ENCODE measurements at regions not wholly inside any gene's neighbourhood (a gene's known extent, or its start where the extent isn't known, plus 50 kb on each side); places are given as distances from the start of the nearest gene placed in this dataset.

- WGBS (ENCODE audit: insufficient coverage, insufficient read length): no CpG with 5 or more reads among the region's 16 CpGs
- DNase-seq (ENCODE audit: low read depth, low spot score): no peak
- H3K4me3 ChIP-seq (ENCODE audit: low read length): no peak overlapping the region
- H3K36me3 ChIP-seq (ENCODE audit: control insufficient read depth, insufficient read depth, low read length): no peaks in the 10 kb centered on the region
- no peaks in the 10 kb centered on the region for H3K27me3 ChIP-seq (ENCODE audit: control insufficient read depth, insufficient read depth, low read length)
- no peaks in the 10 kb centered on the region for H3K9me3 ChIP-seq (ENCODE audit: control insufficient read depth, insufficient read depth, low read length)
- no peaks in the 10 kb centered on the region; the same call in 1 of the 2 replicates for H3K4me1 ChIP-seq (ENCODE audit: control insufficient read depth, insufficient read depth, low read length)
- H3K27ac ChIP-seq (ENCODE audit: low read length): no peak overlapping the region
These were observed 50.5 kb downstream of the RGS12 start for GRCh38 chr4:3343358-3343757.

DNA sequence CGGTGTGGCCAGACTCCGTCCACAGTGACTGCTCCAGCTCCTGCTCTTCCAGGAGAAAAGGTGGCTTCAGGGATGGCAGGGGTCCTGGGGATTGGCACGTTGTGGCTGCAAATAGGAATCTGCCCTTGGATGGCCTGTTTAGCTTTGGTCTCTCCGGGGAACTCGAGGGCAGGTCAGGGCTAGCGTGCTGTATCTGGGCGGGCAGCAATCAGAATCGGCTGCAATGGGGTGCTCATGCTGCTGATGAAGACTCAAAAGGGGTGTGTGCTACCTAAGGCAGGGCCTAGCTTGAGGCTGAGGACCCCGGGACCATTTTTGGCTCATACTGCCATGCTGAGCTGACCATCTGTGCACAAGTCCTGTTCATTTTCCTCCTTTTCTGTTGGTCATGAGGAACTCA, 51.3 kb downstream of the RGS12 start:
- no peak overlapping the region for H3K27ac ChIP-seq (ENCODE audit: low read length)
- H3K36me3 ChIP-seq (ENCODE audit: control insufficient read depth, insufficient read depth, low read length): no peaks in the 10 kb centered on the region
- H3K9me3 ChIP-seq (ENCODE audit: control insufficient read depth, insufficient read depth, low read length): no peaks in the 10 kb centered on the region
- no peak for DNase-seq (ENCODE audit: low read depth, low spot score)
- no peaks in the 10 kb centered on the region for H3K27me3 ChIP-seq (ENCODE audit: control insufficient read depth, insufficient read depth, low read length)
- H3K4me1 ChIP-seq (ENCODE audit: control insufficient read depth, insufficient read depth, low read length): no peaks in the 10 kb centered on the region; the same call in 1 of the 2 replicates
- WGBS (ENCODE audit: insufficient coverage, insufficient read length): no CpG with 5 or more reads among the region's 9 CpGs
- no peak overlapping the region for H3K4me3 ChIP-seq (ENCODE audit: low read length)

GRCh38 chr4:3344596-3344995, 51.8 kb downstream of the RGS12 start:
- DNase-seq (ENCODE audit: low read depth, low spot score): no peak
- Histone ChIP-seq H3K4me3 (ENCODE audit: low read length) (no peak overlapping the region), H3K27ac (ENCODE audit: low read length) (no peak overlapping the region), H3K4me1 (ENCODE audit: control insufficient read depth, insufficient read depth, low read length) (no peaks in the 10 kb centered on the region; the same call in 1 of the 2 replicates), H3K27me3 (ENCODE audit: control insufficient read depth, insufficient read depth, low read length) (no peaks in the 10 kb centered on the region), H3K9me3 (ENCODE audit: control insufficient read depth, insufficient read depth, low read length) (no peaks in the 10 kb centered on the region), H3K36me3 (ENCODE audit: control insufficient read depth, insufficient read depth, low read length) (no peaks in the 10 kb centered on the region)
- no CpG with 5 or more reads among the region's 4 CpGs for WGBS (ENCODE audit: insufficient coverage, insufficient read length)

- H3K9me3 ChIP-seq (ENCODE audit: control insufficient read depth, insufficient read depth, low read length): no peaks in the 10 kb centered on the region
- no peak overlapping the region for H3K27ac ChIP-seq (ENCODE audit: low read length)
- H3K36me3 ChIP-seq (ENCODE audit: control insufficient read depth, insufficient read depth, low read length): no peaks in the 10 kb centered on the region
- no peaks in the 10 kb centered on the region for H3K27me3 ChIP-seq (ENCODE audit: control insufficient read depth, insufficient read depth, low read length)
- H3K4me1 ChIP-seq (ENCODE audit: control insufficient read depth, insufficient read depth, low read length): no peaks in the 10 kb centered on the region
- DNase-seq (ENCODE audit: low read depth, low spot score): no peak
- no CpG with 5 or more reads among the region's 5 CpGs for WGBS (ENCODE audit: insufficient coverage, insufficient read length)
- H3K4me3 ChIP-seq (ENCODE audit: low read length): no peak overlapping the region
These were observed 52.6 kb downstream of the RGS12 start for GRCh38 chr4:3345384-3345783.

GRCh38 chr4:3346146-3346545, 53.3 kb downstream of the RGS12 start:
- Histone ChIP-seq H3K27me3 (ENCODE audit: control insufficient read depth, insufficient read depth, low read length) (no peaks in the 10 kb centered on the region), H3K36me3 (ENCODE audit: control insufficient read depth, insufficient read depth, low read length) (no peaks in the 10 kb centered on the region), H3K9me3 (ENCODE audit: control insufficient read depth, insufficient read depth, low read length) (no peaks in the 10 kb centered on the region), H3K27ac (ENCODE audit: low read length) (no peak overlapping the region), H3K4me3 (ENCODE audit: low read length) (no peak overlapping the region), H3K4me1 (ENCODE audit: control insufficient read depth, insufficient read depth, low read length) (no peaks in the 10 kb centered on the region)
- no CpG with 5 or more reads among the region's 4 CpGs for WGBS (ENCODE audit: insufficient coverage, insufficient read length)
- DNase-seq (ENCODE audit: low read depth, low spot score): peak; percentile 54

DNA sequence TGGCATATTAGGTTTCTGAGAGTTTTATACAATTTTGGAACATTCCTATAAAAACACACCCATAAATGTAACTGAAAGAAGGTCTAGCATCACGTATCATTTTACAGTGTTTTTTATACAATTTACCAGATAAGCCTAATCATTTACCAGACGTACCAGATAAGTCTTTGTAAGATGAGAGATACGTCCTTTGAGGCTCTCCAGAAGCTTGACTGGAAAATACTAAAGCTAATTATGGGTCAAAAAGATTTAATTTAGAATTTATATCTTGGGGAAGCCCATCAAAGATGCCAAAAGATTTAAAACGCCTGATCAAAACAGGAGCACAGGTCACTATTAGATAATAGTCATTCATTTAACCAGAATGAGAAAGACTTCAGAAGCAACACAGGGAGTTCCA, 55.0 kb downstream of the RGS12 start:
- H3K27me3 ChIP-seq (ENCODE audit: control insufficient read depth, insufficient read depth, low read length): no peaks in the 10 kb centered on the region
- H3K27ac ChIP-seq (ENCODE audit: low read length): no peak overlapping the region
- no peak overlapping the region for H3K4me3 ChIP-seq (ENCODE audit: low read length)
- no peaks in the 10 kb centered on the region for H3K36me3 ChIP-seq (ENCODE audit: control insufficient read depth, insufficient read depth, low read length)
- no peaks in the 10 kb centered on the region for H3K4me1 ChIP-seq (ENCODE audit: control insufficient read depth, insufficient read depth, low read length)
- WGBS (ENCODE audit: insufficient coverage, insufficient read length): no CpG with 5 or more reads among the region's 4 CpGs
- H3K9me3 ChIP-seq (ENCODE audit: control insufficient read depth, insufficient read depth, low read length): no peaks in the 10 kb centered on the region
- DNase-seq (ENCODE audit: low read depth, low spot score): no peak

DNA sequence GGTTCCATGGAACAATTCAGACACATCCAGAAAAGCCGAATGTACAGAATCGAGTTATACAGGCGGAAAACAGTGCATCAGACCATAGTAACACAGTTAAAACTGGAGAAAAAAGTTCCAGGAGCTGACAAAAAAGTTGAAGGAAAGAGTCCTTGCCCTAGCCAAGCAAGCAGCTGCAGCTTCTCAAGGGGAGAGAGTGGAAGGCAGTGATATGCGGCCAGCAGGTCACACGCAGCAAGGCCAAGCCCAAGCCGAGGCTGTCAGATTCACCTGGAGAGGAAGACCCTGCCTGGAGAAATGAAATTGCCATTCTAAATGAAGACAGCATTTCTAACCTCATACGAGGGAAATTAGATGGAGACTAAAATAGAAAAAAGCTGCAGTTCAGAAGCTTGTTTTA, 55.8 kb downstream of the RGS12 start:
- Histone ChIP-seq H3K27me3 (ENCODE audit: control insufficient read depth, insufficient read depth, low read length) (no peaks in the 10 kb centered on the region), H3K36me3 (ENCODE audit: control insufficient read depth, insufficient read depth, low read length) (no peaks in the 10 kb centered on the region), H3K4me1 (ENCODE audit: control insufficient read depth, insufficient read depth, low read length) (no peaks in the 10 kb centered on the region), H3K9me3 (ENCODE audit: control insufficient read depth, insufficient read depth, low read length) (no peaks in the 10 kb centered on the region), H3K4me3 (ENCODE audit: low read length) (no peak overlapping the region), H3K27ac (ENCODE audit: low read length) (no peak overlapping the region)
- no peak for DNase-seq (ENCODE audit: low read depth, low spot score)
- no CpG with 5 or more reads among the region's 7 CpGs for WGBS (ENCODE audit: insufficient coverage, insufficient read length)

DNA sequence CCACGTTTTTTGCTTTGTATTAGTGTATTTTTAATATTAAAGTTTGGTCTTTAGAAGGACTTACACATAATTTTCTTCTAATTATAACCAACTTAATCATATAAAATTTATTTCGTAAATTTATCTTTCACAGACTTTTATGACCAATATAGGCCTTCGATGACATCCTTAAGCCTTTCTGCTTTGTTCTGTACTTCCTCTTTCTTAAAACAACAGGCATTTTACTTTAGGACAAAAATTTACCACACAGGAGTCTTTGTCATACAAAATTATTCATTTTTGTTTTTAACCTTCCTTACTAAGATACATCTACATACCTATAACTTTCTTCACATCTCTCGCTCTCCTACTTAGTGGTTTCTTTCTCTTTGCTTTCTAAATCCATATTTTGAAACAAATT, 56.3 kb downstream of the RGS12 start:
- no peaks in the 10 kb centered on the region for H3K9me3 ChIP-seq (ENCODE audit: control insufficient read depth, insufficient read depth, low read length)
- H3K36me3 ChIP-seq (ENCODE audit: control insufficient read depth, insufficient read depth, low read length): no peaks in the 10 kb centered on the region
- no peak overlapping the region for H3K27ac ChIP-seq (ENCODE audit: low read length)
- no peaks in the 10 kb centered on the region for H3K4me1 ChIP-seq (ENCODE audit: control insufficient read depth, insufficient read depth, low read length)
- no peaks in the 10 kb centered on the region for H3K27me3 ChIP-seq (ENCODE audit: control insufficient read depth, insufficient read depth, low read length)
- H3K4me3 ChIP-seq (ENCODE audit: low read length): no peak overlapping the region
- no peak for DNase-seq (ENCODE audit: low read depth, low spot score)
- 100% methylated on average over 3 of the region's 4 CpGs for WGBS (ENCODE audit: insufficient coverage, insufficient read length)

- Histone ChIP-seq H3K27me3 (ENCODE audit: control insufficient read depth, insufficient read depth, low read length) (no peaks in the 10 kb centered on the region), H3K36me3 (ENCODE audit: control insufficient read depth, insufficient read depth, low read length) (no peaks in the 10 kb centered on the region), H3K9me3 (ENCODE audit: control insufficient read depth, insufficient read depth, low read length) (no peaks in the 10 kb centered on the region), H3K4me3 (ENCODE audit: low read length) (no peak overlapping the region), H3K4me1 (ENCODE audit: control insufficient read depth, insufficient read depth, low read length) (no peaks in the 10 kb centered on the region), H3K27ac (ENCODE audit: low read length) (no peak overlapping the region)
- DNase-seq (ENCODE audit: low read depth, low spot score): no peak
- no CpG with 5 or more reads among the region's 3 CpGs for WGBS (ENCODE audit: insufficient coverage, insufficient read length)
These were observed 59.2 kb downstream of the RGS12 start for GRCh38 chr4:3351997-3352396.

DNA sequence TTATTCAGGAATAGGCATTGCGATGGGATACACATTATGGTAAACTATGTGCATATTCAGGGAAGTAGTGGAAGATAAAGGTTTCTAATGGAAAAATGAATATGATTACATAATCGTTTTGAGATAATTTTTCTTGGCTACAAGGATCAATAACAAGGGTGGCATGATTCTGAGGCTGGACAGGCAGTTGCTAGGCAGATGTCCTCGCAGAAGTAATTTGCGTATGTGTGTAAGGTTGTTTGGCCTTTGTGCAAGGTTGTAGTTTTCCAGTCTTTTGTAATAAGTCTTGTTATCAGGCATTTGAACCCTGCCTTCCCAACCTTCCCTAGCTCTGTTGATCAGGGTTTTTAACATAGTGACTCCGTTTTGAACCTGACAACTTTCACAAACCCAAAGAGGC, 59.7 kb downstream of the RGS12 start:
- H3K4me1 ChIP-seq (ENCODE audit: control insufficient read depth, insufficient read depth, low read length): no peaks in the 10 kb centered on the region
- DNase-seq (ENCODE audit: low read depth, low spot score): no peak
- H3K27ac ChIP-seq (ENCODE audit: low read length): no peak overlapping the region
- no CpG with 5 or more reads among the region's 5 CpGs for WGBS (ENCODE audit: insufficient coverage, insufficient read length)
- H3K9me3 ChIP-seq (ENCODE audit: control insufficient read depth, insufficient read depth, low read length): no peaks in the 10 kb centered on the region
- H3K27me3 ChIP-seq (ENCODE audit: control insufficient read depth, insufficient read depth, low read length): no peaks in the 10 kb centered on the region
- H3K36me3 ChIP-seq (ENCODE audit: control insufficient read depth, insufficient read depth, low read length): no peaks in the 10 kb centered on the region
- no peak overlapping the region for H3K4me3 ChIP-seq (ENCODE audit: low read length)

- Histone ChIP-seq H3K27me3 (ENCODE audit: control insufficient read depth, insufficient read depth, low read length) (no peaks in the 10 kb centered on the region), H3K4me1 (ENCODE audit: control insufficient read depth, insufficient read depth, low read length) (no peaks in the 10 kb centered on the region), H3K27ac (ENCODE audit: low read length) (no peak overlapping the region), H3K9me3 (ENCODE audit: control insufficient read depth, insufficient read depth, low read length) (no peaks in the 10 kb centered on the region), H3K36me3 (ENCODE audit: control insufficient read depth, insufficient read depth, low read length) (no peaks in the 10 kb centered on the region), H3K4me3 (ENCODE audit: low read length) (no peak overlapping the region)
- DNase-seq (ENCODE audit: low read depth, low spot score): no peak
- WGBS (ENCODE audit: insufficient coverage, insufficient read length): no CpG with 5 or more reads among the region's 14 CpGs
These were observed 60.2 kb downstream of the RGS12 start for GRCh38 chr4:3352941-3353594.

Data from iPS DF 6.9 (cell line).